IPS-NIHi7 (cell line): ENCODE measurements at regions not wholly inside any gene's neighbourhood (a gene's known extent, or its start where the extent isn't known, plus 50 kb on each side); places are given as distances from the start of the nearest gene placed in this dataset.

ENCODE experiments used
- DNase-seq: peaks from one replicate; pipeline ENCODE4 v3.0.0; 2012; ENCODE audit warnings: mixed read lengths; ENCODE audit errors: extremely low spot score

DNA sequence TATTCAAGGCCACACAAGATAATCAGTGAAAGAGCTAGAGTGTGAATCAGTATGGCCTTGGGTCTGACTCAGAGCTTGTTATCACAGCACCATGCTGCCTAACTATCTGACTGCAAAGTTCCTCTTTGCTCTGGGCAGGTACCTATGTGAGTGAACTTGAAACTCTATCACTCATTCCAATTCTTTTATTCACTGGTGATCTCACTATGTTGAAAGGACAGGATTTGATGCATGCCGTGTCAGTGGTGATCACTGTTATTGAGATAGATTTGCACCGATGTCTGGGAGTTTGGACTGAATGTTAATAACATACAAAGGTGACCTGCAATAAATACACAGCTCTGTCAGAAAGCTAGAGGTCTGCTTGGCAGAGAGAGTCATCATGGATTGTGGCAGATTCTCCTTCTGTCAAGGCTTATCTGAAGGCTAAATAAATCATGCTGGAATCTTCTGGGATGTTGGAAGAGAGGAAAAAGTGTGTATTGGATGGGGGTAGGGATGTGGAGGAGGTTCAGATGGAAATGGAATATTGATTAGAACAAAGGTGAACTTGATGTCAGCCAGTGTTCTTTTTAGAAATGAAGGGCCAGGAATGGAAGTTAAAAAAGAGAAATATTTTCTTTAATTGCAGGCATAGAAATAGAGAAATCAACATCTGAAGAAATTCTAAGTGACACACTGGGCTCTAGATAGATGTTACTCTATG, 91.8 kb upstream of the TNC start:
- no peak for DNase-seq

DNA sequence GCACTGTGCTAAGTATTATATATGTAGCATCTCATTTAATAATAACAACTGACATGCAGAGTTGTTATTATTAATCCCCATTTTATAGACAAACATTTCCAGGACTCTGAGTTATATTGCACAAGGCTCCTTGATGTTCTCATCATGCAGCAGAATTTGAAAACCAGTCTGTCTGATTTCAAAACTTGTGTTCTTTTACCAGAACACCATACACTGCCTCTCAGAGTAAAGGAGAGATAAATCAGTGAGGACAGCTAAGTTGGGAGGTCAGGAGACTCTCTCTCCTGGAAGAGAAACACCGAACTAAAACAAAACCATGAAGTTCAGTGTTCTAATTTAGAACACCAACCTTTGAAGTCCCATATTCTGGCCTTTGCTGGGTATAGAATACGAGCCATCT, 92.7 kb upstream of the TNC start:
- no peak for DNase-seq

DNA sequence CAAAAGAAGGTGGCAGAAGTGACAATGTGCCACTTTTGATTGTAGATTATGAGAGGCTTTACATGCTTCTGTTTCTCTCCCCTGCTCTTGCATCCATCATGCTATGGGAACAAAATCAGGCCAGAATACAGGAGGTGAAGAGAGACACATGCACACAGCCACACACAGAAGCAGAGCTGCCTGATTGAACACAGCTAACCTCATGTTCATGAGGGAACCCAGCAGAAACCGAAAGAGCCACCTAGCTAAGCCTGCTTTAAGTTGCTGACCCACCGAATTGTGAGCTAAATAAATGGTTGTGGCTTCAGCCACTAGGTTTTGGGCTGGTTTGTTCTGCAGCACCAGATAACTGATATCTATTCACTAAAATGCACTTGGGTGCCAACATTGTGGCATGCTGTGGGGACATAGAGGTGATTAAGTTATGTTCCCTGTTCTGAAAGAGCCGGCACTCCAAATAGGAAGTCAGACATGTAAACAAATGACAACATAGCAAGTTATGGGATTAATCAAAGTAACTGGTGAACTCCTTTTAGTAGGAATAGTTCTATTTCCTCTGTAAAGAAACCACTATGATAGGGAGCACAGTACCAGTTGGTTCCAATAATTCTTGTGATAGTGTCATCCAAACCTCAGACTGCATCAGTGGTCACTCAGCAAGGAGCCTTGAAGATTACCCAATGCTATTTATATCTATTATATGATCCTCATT, 93.6 kb upstream of the TNC start:
- no peak for DNase-seq

DNA sequence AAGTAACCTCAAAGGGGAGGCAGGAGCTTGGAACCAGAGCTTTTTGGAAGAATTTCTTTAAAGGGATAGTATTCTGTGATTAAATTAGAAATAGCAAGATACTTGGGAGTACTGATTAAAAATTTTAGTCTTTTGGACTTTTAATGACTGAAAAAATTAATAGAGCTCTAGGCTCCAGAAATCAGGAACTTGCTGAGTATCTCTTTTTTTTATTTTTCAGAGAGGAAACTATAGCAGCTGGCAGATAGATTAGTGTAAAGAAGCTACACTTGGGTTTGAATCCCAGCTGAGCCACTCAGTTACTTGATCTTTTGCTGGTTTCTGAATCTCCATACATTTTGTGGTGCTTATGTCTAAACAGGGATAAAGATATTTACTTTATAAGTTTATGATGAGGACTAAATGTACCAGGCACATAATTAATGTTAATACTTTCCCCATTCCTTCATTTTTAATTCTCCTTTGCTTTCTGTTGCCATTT, 94.2 kb upstream of the TNC start:
- DNase-seq, result no peak

DNA sequence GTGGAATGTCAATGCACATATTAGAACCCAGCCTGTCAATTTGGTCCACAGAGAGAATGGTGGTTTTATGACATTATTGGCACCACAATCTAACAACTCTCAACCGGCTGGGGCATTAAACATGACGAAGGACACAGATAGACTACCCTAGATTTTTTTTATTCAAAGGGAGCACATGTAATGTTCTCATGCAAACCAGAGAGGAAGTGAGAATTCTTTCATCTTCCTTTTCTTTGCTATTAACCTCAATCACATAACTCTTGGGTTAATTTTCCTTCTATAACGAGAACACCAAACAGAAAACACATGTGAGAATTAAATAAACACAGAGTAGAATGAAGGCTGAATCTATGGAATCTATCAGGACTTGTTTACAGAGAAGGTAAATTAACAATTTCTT, 94.9 kb upstream of the TNC start:
- DNase-seq, result no peak

DNA sequence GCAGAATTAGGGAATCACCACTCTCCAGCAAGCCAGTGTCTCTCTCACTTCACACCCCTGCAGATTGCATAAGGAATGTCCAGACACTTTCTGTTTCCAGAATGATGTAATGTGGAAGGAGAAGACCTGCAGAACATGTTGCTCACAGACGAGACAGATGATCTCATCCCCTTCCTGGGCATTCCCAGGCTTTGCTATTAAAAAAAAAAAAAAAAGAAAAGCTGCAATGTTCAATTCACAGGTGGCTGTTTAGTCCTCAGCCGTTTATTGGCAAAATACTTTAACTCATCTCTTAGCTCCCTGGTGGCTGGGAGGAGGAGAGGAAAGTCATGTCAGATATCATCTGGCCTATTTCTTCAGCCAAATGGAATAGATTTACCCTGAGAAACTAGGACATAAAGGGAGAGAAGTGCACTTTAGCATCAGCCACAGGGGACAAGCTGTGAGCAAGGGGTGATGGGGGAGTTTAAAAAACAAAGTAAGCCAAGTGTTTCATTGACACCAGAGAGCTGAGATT, 95.9 kb upstream of the TNC start:
- DNase-seq, result peak; percentile 29

DNA sequence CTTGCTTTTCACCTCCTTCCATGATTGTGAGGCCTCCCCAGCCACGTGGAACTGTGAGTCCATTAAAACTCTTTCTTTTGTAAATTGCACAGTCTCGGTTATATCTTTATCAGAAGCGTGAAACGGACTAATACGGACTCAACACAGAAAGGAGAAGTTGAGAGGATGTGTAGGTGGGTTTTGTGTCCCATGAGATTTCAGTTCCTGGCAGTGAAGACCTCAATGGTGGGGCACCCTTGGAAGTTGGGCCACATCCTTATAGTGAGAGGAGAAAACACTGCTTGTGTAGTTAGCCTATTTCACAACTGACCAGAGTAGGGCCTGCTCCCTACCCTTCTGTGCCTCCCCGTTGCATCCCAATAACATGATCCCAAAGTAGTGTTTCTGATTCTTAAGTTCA, 98.9 kb upstream of the TNC start:
- no peak for DNase-seq

DNA sequence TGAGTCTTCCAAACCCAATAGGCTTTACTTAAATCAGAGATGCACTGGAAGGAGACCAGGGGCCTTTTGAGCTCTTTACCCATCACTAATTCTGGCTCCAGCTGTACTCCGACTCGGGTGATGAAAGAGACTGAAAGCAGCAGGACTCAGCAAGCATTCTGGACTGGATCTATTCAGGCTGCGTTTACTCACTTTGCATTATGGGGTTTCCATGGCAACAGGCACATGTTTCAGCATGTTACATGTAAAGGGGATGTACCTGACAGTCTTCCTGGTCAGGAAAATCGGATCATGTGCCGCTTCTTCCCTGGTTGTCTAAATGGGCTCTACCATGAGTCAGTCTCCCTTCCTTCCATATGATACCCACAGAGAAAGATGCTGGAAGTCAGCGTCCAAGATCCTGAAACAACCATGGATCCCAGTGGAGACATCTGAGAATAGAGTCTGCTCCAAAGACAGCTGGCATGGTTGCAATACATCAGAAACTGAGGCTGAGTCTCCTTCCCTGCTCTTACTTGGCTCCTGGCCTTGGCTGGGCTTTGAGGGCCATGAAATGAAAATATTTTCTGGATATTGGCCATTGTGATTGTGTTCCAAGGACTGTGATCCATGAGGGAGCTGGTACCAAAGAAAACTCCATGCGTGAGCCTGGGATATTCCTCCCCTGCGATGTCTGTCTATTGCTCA, 102.5 kb upstream of the TNC start:
- no peak for DNase-seq

DNA sequence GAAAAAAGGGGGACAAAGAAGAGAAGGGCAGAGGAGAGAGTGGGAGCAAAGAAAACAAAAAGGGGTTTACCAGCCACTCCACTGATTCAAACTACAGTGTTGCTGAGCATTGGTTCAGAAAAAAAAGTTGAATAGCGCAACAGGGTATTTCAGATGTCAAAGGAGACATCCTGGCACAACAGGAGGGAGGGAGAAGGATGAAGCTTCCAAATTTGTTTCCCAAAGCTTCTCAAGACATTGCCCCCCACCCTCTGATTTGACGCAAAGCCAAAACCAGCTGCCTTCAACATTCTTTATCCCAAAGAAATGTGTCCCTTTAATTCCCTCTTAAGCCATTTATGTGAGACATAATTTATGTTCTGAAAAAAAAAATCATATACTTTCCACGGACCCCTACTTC, 105.5 kb upstream of the TNC start:
- DNase-seq, result no peak

DNA sequence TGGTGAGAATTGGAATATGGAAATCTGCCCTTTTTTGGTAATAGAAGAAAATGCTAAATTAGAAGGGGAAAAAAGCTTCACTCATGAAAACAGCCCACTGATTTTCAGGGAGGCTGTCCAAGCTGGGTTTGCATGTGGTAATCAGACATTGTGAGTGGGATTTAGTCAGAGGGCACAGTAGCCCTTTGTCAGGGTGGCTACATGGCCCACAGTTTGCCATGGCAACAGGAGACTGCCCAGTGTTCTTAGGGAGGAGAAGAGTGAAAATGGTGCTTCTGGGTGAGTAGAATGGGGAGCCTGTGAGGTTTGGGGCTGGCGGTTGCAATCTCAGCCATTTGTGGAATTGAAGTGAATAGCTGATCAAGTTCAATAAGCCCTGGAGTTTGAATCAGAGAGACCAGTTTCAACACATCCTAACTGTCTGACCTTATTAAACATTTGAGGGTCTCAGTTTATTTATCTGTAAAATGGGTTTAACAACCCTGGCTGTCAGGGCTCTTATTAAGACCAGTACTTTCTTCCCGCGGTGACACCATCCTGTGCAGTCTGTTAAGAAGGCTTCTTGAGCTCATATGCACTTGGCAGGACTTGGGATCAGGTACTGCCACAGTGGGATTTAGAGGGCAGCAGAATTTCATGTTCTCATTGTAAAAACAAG, 107.6 kb upstream of the TNC start:
- DNase-seq, result no peak

DNA sequence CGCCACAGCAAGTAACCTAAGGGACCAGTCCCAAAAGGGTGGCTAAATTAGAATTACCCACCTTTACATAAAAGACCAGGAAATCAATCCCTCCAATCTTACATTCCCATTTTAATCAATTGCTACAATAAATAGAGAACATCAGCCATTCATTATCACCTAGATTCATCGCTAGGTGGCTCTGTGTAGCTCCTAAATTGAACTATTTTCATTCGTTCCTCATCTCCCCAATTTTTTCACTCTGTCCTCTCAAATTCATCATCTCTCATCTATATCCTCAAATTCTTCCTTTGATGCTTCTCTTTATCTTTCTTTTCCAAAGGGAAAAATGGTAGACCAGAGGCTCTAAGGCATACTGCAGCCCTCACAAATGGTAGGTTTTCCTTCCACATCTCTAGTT, 108.2 kb upstream of the TNC start:
- DNase-seq, result no peak

DNA sequence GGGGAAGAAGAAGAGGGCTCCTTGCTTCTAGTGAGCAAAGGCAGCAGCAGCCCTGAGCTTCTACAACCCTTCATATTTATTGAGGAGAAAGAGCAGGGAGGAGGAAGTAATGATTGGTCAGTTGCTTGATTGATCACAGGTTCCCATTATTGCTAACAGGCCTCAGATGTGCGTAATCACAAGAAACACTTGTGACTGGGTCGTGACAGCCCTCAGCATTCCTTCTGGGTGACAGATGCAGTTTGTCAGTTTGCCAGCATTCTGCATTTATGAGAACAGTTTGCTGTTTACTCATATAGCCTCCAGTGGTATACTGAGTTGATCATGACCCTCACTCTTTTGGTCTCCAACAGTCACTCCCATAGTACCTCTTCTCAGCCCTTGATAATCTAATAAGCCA, 111.5 kb upstream of the TNC start:
- DNase-seq, result no peak

DNA sequence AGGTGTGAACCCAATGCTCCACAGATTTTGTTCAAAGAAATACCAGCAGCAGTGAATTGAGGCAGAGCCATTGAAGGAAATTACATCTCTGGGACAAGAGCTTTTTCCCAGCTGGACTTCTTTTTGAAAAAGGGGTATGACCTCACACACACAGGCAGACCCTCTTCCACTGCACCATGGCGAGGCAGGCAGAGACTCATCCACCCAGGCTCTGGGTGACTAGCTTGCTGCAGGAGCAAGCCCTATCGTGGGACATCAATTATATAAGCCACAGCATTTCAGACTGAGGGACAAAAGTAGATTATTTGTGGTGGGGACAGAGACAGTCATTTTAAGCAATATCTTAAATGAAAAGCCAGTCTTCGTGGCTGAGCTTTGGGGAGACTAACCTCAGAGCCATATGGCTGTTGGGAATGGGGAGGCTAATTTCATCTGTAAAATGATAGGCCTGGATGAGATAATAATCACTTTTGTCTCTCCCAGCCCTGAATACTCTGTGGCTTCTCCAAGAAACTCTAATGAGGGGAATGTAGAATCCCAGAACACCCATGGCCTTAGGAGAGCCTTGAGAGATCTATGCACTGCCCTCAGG, 113.1 kb upstream of the TNC start:
- DNase-seq, result no peak

DNA sequence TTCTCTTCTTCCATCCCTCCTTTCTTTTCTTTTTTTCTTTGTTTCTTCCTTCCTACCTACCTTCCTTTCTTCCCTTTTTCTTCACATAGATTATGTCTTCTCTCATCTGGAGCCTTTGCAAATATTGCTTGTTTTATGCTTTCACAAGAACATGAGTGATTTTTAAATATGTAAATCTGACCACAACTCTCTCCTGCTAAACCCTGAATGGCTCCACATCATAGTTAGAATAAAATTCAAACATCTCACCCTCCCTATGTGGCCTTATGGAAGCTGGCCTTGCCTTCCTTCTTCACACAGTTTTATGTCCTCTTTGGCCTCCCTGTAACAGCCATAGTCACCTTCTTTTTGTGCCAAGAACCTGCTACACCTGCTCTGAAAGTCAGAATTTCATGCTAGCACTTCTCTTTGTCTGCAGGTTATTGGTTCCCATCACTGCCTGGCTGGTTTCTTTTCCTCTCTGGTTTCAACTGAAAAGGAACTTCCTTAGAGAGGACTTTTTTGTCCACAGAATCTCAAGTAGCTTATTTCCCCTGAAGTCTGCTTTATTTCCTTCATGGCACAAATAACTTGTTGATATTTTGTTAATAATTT, 114.3 kb upstream of the TNC start:
- no peak for DNase-seq

DNA sequence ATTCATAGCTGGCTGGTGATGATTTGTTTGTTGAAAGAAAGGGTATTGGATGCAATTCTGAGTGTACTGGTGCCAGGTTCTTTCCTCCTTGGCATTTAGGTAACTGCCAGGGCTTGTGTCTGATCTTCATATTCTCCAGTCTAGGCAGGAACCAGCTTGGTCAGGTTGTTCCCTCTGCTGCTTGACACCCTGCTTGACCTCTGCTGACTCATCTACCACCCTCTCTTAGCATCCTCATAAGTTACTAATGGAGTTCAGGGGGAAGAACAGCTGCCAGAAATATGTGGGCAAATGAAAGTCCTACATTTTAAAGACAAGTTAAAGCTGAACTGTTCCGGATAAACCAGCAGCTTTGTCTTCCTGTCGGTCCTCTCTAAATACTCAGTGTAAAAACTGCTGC, 116.1 kb upstream of the TNC start:
- no peak for DNase-seq

DNA sequence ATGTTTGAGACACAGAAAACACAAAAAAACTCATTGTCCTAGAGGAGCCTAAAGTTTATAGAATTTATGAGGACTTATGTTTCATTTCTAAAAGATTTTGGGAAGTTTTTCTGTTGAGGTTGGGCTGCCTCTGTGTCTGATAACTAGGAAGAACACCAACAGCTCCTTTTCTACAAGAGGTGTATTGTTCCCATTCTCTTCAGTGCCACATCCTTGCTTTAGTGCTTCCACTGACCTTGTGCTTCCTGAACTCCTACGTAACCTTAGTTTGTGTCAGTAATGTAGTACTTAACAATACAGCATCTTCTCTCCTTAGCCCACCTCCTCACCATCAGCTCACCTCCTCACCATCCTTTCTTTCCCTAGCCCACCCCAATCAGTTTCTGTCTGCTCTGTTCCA, 117.3 kb upstream of the TNC start:
- no peak for DNase-seq

DNA sequence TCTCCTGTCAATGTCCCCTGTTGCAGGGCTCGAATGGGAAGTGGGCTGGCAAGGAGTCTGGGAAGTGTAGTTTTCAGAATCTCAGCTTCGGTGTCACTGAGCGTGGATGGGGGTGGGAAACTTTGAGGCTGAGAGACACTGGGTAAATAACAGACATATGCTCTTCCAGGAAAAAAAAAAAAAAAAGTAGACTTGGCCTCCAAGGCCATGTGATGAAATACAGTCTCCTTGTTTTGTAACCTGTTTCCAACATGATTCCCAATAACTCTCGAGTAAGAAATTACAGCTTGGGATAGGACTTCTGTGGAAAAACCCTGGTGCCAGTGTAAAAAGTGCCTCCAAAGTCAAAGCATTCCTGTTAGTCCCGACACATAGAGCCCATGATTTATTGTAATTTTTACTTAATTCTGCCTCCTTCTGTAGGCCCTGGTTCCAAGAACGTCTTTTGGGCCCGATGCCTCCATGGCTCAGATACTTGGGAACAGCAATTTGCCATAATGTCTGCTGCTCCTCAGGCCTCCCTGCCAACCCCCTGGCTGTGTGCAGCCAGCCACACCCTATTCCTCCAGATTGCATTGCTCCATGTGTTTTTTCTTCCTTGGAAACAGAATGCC, 119.5 kb upstream of the TNC start:
- no peak for DNase-seq

DNA sequence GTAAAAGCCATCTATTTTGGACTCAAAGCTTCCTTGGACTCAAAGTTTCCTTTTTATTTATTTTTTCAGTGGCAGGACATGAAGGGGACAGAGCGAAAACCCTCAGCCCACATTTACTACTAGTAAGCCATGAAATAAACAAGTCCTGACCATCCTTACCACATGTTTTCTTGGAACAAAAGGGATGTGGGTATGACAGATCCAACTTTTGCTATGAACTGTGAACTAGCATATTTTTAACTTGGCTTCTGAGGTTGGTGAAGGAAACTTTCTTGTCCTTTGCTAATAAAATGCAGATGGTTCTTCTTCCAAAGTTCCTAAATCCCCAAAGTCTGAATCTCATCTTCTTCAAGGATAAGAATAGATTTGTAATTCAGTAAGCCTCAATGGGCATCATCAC, 122.7 kb upstream of the TNC start:
- no peak for DNase-seq

DNA sequence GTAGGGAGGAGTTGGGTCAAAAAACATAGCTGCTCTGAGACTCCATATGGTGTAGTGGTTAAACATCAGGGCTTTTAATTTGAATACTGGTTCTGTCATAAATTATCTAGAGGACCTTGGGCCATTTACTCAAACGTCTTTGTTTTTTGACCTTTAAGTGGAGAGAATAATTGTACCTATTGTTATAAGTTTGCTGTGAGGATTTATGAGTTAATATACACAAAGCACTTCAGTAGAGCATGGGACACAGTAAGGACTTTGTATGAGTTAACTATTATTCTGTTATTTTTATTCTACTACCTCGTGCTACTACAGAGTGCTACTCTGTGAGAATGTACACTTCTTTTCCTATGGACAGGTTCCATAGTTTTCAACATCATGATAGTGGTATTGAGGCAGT, 123.7 kb upstream of the TNC start:
- no peak for DNase-seq

DNA sequence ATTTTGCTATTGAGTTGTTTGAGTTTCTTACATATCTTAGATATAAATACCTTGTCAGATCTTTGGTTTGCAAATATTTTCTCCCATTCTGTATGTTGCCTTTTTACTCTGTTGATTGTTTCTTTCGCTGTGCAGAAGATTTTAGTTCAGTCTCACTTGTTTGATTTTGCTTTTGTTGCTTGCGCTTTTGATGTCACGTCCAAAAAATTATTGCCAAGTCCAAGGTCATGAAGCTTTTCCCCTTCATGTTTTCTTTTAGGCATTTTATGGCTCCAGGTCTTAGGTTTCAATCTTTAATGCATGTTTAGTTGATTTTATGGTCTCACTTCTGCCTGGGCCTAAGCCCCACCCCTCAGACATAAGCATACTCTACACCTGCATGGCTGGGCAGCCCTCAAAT, 131.5 kb upstream of the TNC start:
- DNase-seq, result no peak

DNA sequence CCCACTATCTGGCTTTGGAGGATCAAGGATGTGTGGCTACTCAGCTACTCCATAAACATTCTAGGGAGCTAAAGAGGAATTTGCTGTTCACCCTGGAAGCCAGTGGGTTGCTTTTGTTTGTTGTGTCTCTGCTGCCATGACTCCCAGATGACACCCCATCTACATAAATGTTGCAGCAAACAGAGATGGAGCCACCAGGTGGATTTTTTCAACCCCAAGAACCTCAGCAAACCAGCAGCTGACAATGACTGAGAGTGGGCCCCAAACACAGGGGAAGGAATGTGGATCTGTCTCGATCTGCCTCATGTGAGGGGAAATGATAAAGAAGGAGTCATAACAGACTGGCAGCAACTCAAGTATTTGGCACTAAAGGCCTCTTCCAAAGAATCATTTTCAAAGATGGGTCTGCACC, 132.7 kb upstream of the TNC start:
- DNase-seq, result no peak
